GM12873 (cell line): ENCODE measurements at regions not wholly inside any gene's neighbourhood (a gene's known extent, or its start where the extent isn't known, plus 50 kb on each side); places are given as distances from the start of the nearest gene placed in this dataset.

Source experiments
- CTCF ChIP-seq: IDR thresholded peaks from 2 replicates; pipeline ENCODE4 v1.5.1; 2012; ENCODE audit warnings: low read depth, mild to moderate bottlenecking, moderate library complexity, low read length, control low read depth; ENCODE audit not compliant: insufficient read depth; ENCODE audit errors: missing control alignments

GRCh38 chr6:122092366-122092765 is 307.1 kb upstream of the HSF2 start:
- no peak for TF ChIP-seq CTCF

GRCh38 chr6:122098201-122098678 is 301.2 kb upstream of the HSF2 start:
- no peak for TF ChIP-seq CTCF

- no peak for TF ChIP-seq CTCF
Observed at GRCh38 chr6:122102026-122102425, 297.4 kb upstream of the HSF2 start.

- TF ChIP-seq CTCF: no peak
Observed at GRCh38 chr6:122107256-122107852, 292.1 kb upstream of the HSF2 start.

GRCh38 chr6:122109075-122109474 is 290.4 kb upstream of the HSF2 start:
- no peak for TF ChIP-seq CTCF

GRCh38 chr6:122114717-122115116 is 284.7 kb upstream of the HSF2 start:
- no peak for TF ChIP-seq CTCF

- no peak for TF ChIP-seq CTCF
Observed at GRCh38 chr6:122116119-122116834, 283.2 kb upstream of the HSF2 start.
